IPS DF 6.9 (cell line): ENCODE measurements at regions not wholly inside any gene's neighbourhood (a gene's known extent, or its start where the extent isn't known, plus 50 kb on each side); places are given as distances from the start of the nearest gene placed in this dataset.

Source experiments
- DNase-seq: peaks from one replicate; pipeline ENCODE4 v3.0.0-alpha.2; 2013; ENCODE audit warnings: low read depth, low spot score
- H3K27ac ChIP-seq: one replicate; pipeline ENCODE4 v1.5.1; 2013; ENCODE audit warnings: low read length, control low read depth
- H3K27me3 ChIP-seq: 2 replicates; pipeline ENCODE4 v1.6.1; 2013; ENCODE audit warnings: mild to moderate bottlenecking, low read length; ENCODE audit not compliant: control insufficient read depth, insufficient read depth
- H3K36me3 ChIP-seq: 2 replicates; pipeline ENCODE4 v1.6.1; 2013; ENCODE audit warnings: low read length; ENCODE audit not compliant: control insufficient read depth, insufficient read depth
- H3K4me1 ChIP-seq: 2 replicates; pipeline ENCODE4 v1.6.1; 2013; ENCODE audit warnings: low read length; ENCODE audit not compliant: control insufficient read depth, insufficient read depth
- H3K4me3 ChIP-seq: 2 replicates; pipeline ENCODE4 v1.5.1; 2013; ENCODE audit warnings: mild to moderate bottlenecking, low read length
- H3K9me3 ChIP-seq: 2 replicates; pipeline ENCODE4 v1.6.1; 2013; ENCODE audit warnings: low read length, inconsistent platforms; ENCODE audit not compliant: control insufficient read depth, insufficient read depth
- WGBS: extraction: QIAGEN DNeasy Blood & Tissue Kit; methylation state at CpG from one replicate; pipeline ENCODE4 v1.1.7; 2013; ENCODE audit warnings: mixed read lengths, missing lambda C conversion rate; ENCODE audit not compliant: insufficient read length, insufficient coverage; 5-methylcytosine and 5-hydroxymethylcytosine counted together

GRCh38 chr5:103428923-103429322 lies 133.7 kb downstream of the NUDT12 start:
- no CpG with 5 or more reads among the region's 2 CpGs for WGBS
- no peak overlapping the region for H3K27ac ChIP-seq

GRCh38 chr5:103428411-103428871 lies 134.1 kb downstream of the NUDT12 start:
- Histone ChIP-seq H3K36me3 (no peaks in the 10 kb centered on the region), H3K9me3 (no peaks in the 10 kb centered on the region), H3K4me3 (no peak overlapping the region), H3K27ac (no peak overlapping the region), H3K27me3 (no peaks in the 10 kb centered on the region), H3K4me1 (no peaks in the 10 kb centered on the region)
- DNase-seq = no peak
- WGBS = no CpG with 5 or more reads among the region's 6 CpGs

More at GRCh38 chr5:103428923-103429322, 133.7 kb downstream of the NUDT12 start:
- H3K9me3 ChIP-seq = no peaks in the 10 kb centered on the region
- no peak overlapping the region for H3K4me3 ChIP-seq
- H3K36me3 ChIP-seq = no peaks in the 10 kb centered on the region
- DNase-seq = no peak
- H3K4me1 ChIP-seq = no peaks in the 10 kb centered on the region
- H3K27me3 ChIP-seq = no peaks in the 10 kb centered on the region

- Histone ChIP-seq H3K36me3 (no peaks in the 10 kb centered on the region), H3K4me1 (no peaks in the 10 kb centered on the region), H3K4me3 (no peak overlapping the region), H3K27me3 (no peaks in the 10 kb centered on the region), H3K9me3 (no peaks in the 10 kb centered on the region), H3K27ac (no peak overlapping the region)
- WGBS = no CpG with 5 or more reads among the region's 3 CpGs
- DNase-seq = no peak
Observed at GRCh38 chr5:103427326-103427725, 135.3 kb downstream of the NUDT12 start.

GRCh38 chr5:103425686-103426454 lies 136.7 kb downstream of the NUDT12 start:
- no CpG with 5 or more reads among the region's 3 CpGs for WGBS
- Histone ChIP-seq H3K4me1 (no peaks in the 10 kb centered on the region), H3K27ac (no peak overlapping the region), H3K9me3 (no peaks in the 10 kb centered on the region), H3K27me3 (no peaks in the 10 kb centered on the region), H3K4me3 (no peak overlapping the region), H3K36me3 (no peaks in the 10 kb centered on the region)
- no peak for DNase-seq

- Histone ChIP-seq H3K27ac (no peak overlapping the region), H3K4me3 (no peak overlapping the region), H3K9me3 (no peaks in the 10 kb centered on the region), H3K27me3 (no peaks in the 10 kb centered on the region), H3K36me3 (no peaks in the 10 kb centered on the region), H3K4me1 (no peaks in the 10 kb centered on the region)
- 100% methylated on average over 2 of the region's 5 CpGs for WGBS
- DNase-seq = no peak
Observed at GRCh38 chr5:103424453-103425205, 138.0 kb downstream of the NUDT12 start.

- WGBS = no CpG with 5 or more reads among the region's 2 CpGs
- H3K4me1 ChIP-seq = no peaks in the 10 kb centered on the region
- no peaks in the 10 kb centered on the region for H3K36me3 ChIP-seq
- H3K4me3 ChIP-seq = no peak overlapping the region
- H3K27ac ChIP-seq = no peak overlapping the region
- no peaks in the 10 kb centered on the region for H3K9me3 ChIP-seq
- no peak for DNase-seq
- H3K27me3 ChIP-seq = no peaks in the 10 kb centered on the region
Observed at GRCh38 chr5:103424026-103424425, 138.6 kb downstream of the NUDT12 start.

- Histone ChIP-seq H3K27ac (no peak overlapping the region), H3K27me3 (no peaks in the 10 kb centered on the region), H3K4me3 (no peak overlapping the region), H3K4me1 (no peaks in the 10 kb centered on the region), H3K36me3 (no peaks in the 10 kb centered on the region), H3K9me3 (no peaks in the 10 kb centered on the region)
- DNase-seq = no peak
Observed at GRCh38 chr5:103422756-103423155, 139.8 kb downstream of the NUDT12 start.

GRCh38 chr5:103414604-103415003 lies 148.0 kb downstream of the NUDT12 start:
- Histone ChIP-seq H3K9me3 (no peaks in the 10 kb centered on the region), H3K27ac (no peak overlapping the region), H3K4me1 (no peaks in the 10 kb centered on the region), H3K4me3 (no peak overlapping the region), H3K27me3 (no peaks in the 10 kb centered on the region), H3K36me3 (no peaks in the 10 kb centered on the region)
- no peak for DNase-seq
- no CpG with 5 or more reads among the region's 2 CpGs for WGBS

GRCh38 chr5:103411711-103412110 lies 150.9 kb downstream of the NUDT12 start:
- no peak for DNase-seq
- H3K4me3 ChIP-seq = no peak overlapping the region
- H3K27ac ChIP-seq = no peak overlapping the region

GRCh38 chr5:103410172-103410571 lies 151.6 kb downstream of the MACIR start:
- DNase-seq = no peak
- Histone ChIP-seq H3K4me1 (no peaks in the 10 kb centered on the region), H3K9me3 (no peaks in the 10 kb centered on the region), H3K27me3 (no peaks in the 10 kb centered on the region), H3K36me3 (no peaks in the 10 kb centered on the region), H3K4me3 (no peak overlapping the region), H3K27ac (no peak overlapping the region)
- WGBS = no CpG with 5 or more reads among the region's 2 CpGs

More at GRCh38 chr5:103411711-103412110, 150.9 kb downstream of the NUDT12 start:
- Histone ChIP-seq H3K27me3 (no peaks in the 10 kb centered on the region), H3K4me1 (no peaks in the 10 kb centered on the region), H3K9me3 (no peaks in the 10 kb centered on the region), H3K36me3 (no peaks in the 10 kb centered on the region)
- no CpG with 5 or more reads among the region's 1 CpG for whole genome bisulfite sequencing
